ENCODE measurements at regions not wholly inside any gene's neighbourhood (a gene's known extent, or its start where the extent isn't known, plus 50 kb on each side); places are given as distances from the start of the nearest gene placed in this dataset.

Small RNAs in the stretch of these regions (small RNA-seq; reads per million reads assigned to genes)
- gene Z82198.3, result 0 reads per million in 3 experiments
